Hepatocyte (in vitro differentiated cells): ENCODE measurements at regions not wholly inside any gene's neighbourhood (a gene's known extent, or its start where the extent isn't known, plus 50 kb on each side); places are given as distances from the start of the nearest gene placed in this dataset.

ENCODE experiments used
- CTCF ChIP-seq: fragments of 200-600 bp; sonication (generic); IDR thresholded peaks from 2 replicates; pipeline ENCODE4 v1.5.1; 2016; ENCODE audit warnings: antibody characterized with exemption, mild to moderate bottlenecking; ENCODE audit not compliant: poor library complexity
- EZH2 ChIP-seq: fragments of 200-600 bp; sonication (generic); IDR thresholded peaks from 2 replicates; pipeline ENCODE4 v1.6.1; 2016; ENCODE audit warnings: antibody characterized with exemption, mild to moderate bottlenecking, borderline replicate concordance
- EZH2phosphoT487 ChIP-seq: fragments of 200-600 bp; sonication (generic); IDR thresholded peaks from one replicate; pipeline ENCODE4 v1.6.1; 2018; ENCODE audit warnings: antibody characterized with exemption, mild to moderate bottlenecking, low read depth, moderate library complexity; ENCODE audit not compliant: unreplicated experiment, severe bottlenecking

GRCh38 chr3:28788571-28788970, 439.9 kb upstream of the AZI2 start:
- TF ChIP-seq CTCF (no peak), EZH2 (no peak), EZH2phosphoT487 (no peak)
